ENCODE measurements at regions not wholly inside any gene's neighbourhood (a gene's known extent, or its start where the extent isn't known, plus 50 kb on each side); places are given as distances from the start of the nearest gene placed in this dataset.
"Not testable (repeated sequence)": the region's sequence is repeated elsewhere in the genome, so short reads cannot be mapped to it uniquely, and the experiment has no call there.

DNA sequence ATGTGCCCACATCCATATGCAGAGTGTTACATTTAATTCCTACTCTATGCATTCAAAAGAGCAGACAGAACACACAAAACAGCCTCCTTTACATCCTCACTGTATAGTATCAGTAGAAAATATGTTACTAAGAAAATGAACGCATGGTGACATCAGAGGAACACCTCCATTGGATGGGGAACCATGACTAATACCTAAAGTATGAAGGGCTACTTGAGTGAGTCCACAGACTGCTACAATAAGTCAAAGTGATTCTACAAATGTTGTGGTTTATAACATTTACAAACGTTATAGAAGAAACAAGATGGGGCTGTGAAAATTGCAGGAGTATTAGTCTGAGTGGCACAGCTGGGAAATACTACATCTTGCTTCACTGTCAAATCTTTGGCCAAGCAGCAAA lies 1830.9 kb upstream of the PIK3C3 start:
- intact Hi-C loops (cut with DNase I) = no loop called here
- ATAC-seq (ENCODE audit: poor library complexity) = no peak

DNA sequence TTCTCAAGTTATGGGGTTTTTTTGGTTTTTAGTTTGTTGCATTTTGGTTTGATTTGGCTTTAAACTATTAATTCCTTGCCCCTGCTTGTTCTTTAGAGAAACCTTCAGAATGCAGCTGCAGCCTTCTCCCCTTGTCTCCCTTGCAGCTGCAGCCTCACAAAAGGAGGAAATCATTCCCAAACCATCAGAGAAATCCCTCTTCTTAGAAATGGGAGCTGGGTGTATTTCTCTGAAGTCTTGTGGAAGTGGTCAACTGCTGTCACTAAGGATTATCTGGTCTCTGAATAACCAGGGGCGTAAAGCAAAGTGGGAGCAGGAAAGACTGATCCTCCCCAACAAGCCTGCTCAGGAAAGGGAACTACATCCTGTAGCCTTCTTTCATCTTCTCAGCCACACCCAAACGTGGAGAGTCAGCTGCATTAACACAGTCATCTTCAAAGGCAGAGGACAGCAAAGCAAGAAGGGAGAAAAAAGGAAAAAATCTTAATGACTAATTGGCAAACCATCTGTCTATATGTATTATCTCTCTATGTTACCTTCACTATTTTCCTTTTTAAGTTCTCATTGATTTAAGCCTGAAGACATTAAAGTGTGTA lies 1834.1 kb upstream of the PIK3C3 start:
- no peak for ATAC-seq (ENCODE audit: poor library complexity)
- DNase-seq = no peak
- intact Hi-C loops (cut with DNase I) = no loop called here

More for the DNA sequence above, 1830.9 kb upstream of the PIK3C3 start:
- no peak for DNase-seq

GRCh38 chr18:40120356-40120755 lies 1834.7 kb upstream of the PIK3C3 start:
- intact Hi-C loops (cut with DNase I) = no loop called here
- no peak for ATAC-seq (ENCODE audit: poor library complexity)
- DNase-seq = no peak

- DNase-seq; intact Hi-C loops (cut with DNase I); ATAC-seq (ENCODE audit: poor library complexity): not testable (repeated sequence)
Observed at GRCh38 chr18:40119581-40119980, 1835.5 kb upstream of the PIK3C3 start.

DNA sequence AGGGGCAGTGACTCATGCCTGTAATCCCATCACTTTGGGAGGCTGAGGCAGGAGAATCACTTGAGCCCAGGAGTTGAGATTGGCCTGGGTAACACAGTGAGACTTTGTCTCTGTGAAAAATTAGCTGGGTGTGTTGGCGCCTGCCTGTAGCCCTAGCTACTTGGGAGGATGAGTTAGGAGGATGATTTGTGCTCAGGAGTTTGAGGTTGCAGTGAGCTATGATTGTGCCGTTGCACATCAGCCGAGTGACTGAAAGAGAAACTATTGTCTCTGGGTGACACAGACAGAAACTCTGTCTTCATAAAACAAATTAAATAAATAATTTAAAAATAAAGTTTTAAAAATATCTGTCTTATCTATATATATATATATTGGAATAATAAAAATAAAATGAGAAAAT lies 1844.6 kb upstream of the PIK3C3 start:
- ATAC-seq (ENCODE audit: poor library complexity) (no peak), DNase-seq (no peak)
- intact Hi-C loops (cut with DNase I) = no loop called here

DNA sequence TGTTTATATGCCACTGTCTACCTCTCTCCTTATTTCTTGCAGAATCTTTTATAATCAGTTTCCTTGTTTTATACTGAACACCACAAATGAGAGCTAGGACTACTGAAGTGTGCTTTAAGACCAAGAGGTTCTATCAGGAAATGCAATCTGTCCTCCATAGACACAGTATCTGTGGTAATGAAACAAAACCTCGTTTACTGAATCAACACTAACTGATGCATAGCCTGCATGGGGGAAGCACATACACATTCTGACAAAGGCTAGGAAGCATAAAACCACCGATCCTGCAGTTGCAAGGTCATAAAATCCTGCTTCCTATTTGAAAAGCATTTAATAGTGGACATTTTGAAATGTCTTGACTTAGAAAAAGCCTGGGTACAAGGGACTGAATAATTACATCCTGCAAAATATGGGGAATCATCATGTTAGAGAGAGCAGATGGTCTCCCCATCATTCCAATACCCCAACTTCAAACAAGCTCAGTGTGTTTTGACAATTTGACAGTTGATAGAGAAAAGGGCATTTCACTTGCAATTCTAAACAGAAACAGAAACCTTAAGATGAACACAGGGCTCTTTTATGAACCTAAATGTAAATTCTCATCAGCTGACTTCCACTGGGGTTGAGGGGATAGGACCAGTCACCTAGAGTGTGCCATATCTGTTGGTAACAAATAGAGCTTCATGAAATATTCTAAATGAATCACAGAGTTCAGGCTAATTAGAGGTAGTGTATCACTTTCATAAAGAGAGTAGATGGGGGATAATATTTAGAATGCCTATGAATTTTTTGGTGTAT lies 1845.6 kb upstream of the PIK3C3 start:
- intact Hi-C loops (cut with DNase I) = no loop called here
- ATAC-seq (ENCODE audit: poor library complexity) = no peak
- no peak for DNase-seq

DNA sequence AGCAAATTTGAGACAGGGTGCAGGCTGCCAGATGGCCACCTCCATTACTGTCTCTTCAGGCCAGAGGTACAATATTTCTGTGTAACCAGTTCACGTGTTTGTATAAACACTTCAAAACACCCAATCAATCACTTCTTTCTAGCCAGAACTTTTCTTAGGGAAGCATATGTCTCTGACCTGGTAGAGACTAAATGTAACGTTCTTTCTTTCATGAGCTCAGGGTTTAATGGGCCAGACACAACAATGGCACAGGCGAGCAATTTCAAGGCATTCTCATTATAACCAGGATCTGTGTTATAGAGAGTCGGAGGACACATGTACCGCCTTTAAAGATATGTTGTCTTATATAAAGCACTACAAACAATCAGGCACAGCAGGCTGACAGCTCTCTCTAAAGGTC lies 1846.4 kb upstream of the PIK3C3 start:
- DNase-seq = no peak
- intact Hi-C loops (cut with DNase I) = no loop called here
- ATAC-seq (ENCODE audit: poor library complexity) = no peak

- no peak for ATAC-seq (ENCODE audit: poor library complexity)
- intact Hi-C loops (cut with DNase I) = no loop called here
- no peak for DNase-seq
Observed at GRCh38 chr18:40102903-40103302, 1852.1 kb upstream of the PIK3C3 start.

DNA sequence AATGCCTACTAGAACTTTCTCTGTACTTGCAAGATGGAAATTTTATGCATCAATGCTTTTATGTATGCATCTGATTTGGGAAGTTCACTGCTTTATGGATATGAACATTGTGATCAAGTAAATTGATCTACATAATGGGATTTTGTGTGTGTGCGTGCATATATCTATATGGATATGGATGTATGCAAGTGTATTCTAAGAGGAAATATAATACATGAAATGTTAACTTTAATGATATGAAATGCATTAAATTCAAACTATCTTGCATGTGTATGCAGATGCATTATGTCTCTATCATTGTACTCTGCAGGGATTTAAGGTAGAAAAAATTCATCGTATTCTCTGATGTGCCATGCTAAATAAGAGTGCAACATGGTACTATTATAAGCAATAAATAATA lies 1855.4 kb upstream of the PIK3C3 start:
- ATAC-seq (ENCODE audit: poor library complexity) (no peak), DNase-seq (no peak)
- intact Hi-C loops (cut with DNase I) = no loop called here

GRCh38 chr18:40096675-40097074 lies 1858.4 kb upstream of the PIK3C3 start:
- intact Hi-C loops (cut with DNase I) = no loop called here
- ATAC-seq (ENCODE audit: poor library complexity) (no peak), DNase-seq (no peak)

DNA sequence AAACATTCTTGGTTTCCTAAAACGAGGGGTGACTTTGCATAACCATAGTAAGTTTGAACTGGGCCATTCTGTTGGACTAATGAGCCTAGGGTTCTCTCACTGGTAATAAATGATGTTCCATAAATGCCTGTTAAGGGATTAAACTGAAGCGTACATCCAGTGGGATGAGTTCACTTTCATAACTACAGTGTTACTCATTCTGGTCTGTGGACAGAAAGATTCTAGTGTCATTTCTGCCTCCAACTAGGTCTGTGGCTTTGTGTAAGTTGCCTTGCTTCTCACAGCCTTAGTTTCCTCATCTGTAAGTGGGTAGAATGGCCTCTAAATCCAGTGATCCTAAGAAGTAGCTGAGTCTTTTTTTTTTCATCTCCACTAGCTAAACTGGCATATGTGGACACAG lies 1860.6 kb upstream of the PIK3C3 start:
- intact Hi-C loops (cut with DNase I) = no loop called here
- DNase-seq = no peak
- no peak for ATAC-seq (ENCODE audit: poor library complexity)

- intact Hi-C loops (cut with DNase I) = no loop called here
- no peak for DNase-seq
- no peak for ATAC-seq (ENCODE audit: poor library complexity)
Observed at GRCh38 chr18:40088130-40088529, 1866.9 kb upstream of the PIK3C3 start.

DNA sequence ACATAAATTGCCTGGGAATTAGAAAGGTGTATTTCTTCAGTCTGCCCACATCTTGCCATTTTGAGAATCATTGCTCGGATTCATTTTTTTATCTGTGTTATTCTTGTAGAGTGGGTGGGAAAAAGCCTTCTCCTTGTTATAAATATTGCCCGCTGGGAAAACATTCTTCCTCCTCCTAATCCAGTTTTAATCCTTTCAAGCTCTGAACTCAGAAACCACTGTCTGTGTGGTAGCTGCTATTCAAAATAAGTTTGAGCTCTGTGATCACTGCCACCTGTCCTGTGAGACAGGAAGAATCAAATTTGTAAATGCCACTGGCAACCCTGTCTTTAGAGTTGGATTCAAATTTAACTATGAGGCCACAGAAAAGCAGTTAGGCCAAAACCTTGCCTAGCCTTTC lies 1875.2 kb upstream of the PIK3C3 start:
- ATAC-seq (ENCODE audit: poor library complexity) (no peak), DNase-seq (no peak)
- intact Hi-C loops (cut with DNase I) = no loop called here

GRCh38 chr18:40075616-40076015 lies 1879.4 kb upstream of the PIK3C3 start:
- intact Hi-C loops (cut with DNase I) = no loop called here
- ATAC-seq (ENCODE audit: poor library complexity) (no peak), DNase-seq (no peak)

GRCh38 chr18:40072761-40073160 lies 1882.3 kb upstream of the PIK3C3 start:
- no peak for ATAC-seq (ENCODE audit: poor library complexity)
- intact Hi-C loops (cut with DNase I) = no loop called here
- DNase-seq = no peak

DNA sequence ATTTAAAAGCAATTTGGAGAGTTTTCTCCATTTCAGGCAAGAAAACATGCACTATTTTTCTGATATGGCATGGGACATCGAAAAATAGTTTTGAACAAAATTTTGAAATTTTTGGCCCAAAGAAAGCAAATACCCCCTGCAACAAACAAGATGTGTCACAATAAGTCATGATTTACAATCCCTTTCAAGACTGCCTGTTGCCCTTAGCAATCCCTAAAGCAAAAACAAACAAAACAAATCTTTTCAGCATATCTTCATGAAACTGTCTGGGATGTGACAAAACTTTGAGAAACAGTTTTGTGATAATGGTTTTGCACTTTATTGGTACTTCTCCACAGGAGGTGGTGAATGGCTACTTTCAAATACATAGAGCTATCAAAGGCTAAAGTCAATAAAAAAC lies 1888.7 kb upstream of the PIK3C3 start:
- ATAC-seq (ENCODE audit: poor library complexity) (no peak), DNase-seq (no peak)
- intact Hi-C loops (cut with DNase I) = no loop called here

DNA sequence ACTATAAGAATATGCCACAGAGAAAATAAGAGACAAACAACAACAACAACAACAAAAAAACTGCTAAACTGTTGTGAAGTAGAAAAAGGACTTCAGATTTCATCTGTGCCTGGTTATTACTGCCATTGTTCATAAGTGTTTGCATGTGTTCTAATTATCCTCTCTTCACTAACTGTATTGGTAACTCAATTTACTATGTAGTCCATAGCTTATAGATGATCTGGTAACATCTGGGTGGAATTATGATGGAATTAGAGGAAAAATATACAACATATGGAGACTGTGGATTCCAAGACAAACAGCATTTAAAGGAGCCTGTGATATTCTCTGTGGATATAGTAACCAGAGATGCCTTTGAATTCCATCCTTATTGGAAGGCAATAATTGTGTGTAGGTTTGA lies 1891.5 kb upstream of the PIK3C3 start:
- intact Hi-C loops (cut with DNase I) = no loop called here
- DNase-seq = no peak
- ATAC-seq (ENCODE audit: poor library complexity) = no peak

GRCh38 chr18:40061086-40061485 lies 1893.9 kb upstream of the PIK3C3 start:
- DNase-seq (no peak), ATAC-seq (ENCODE audit: poor library complexity) (no peak)
- intact Hi-C loops (cut with DNase I) = no loop called here

DNA sequence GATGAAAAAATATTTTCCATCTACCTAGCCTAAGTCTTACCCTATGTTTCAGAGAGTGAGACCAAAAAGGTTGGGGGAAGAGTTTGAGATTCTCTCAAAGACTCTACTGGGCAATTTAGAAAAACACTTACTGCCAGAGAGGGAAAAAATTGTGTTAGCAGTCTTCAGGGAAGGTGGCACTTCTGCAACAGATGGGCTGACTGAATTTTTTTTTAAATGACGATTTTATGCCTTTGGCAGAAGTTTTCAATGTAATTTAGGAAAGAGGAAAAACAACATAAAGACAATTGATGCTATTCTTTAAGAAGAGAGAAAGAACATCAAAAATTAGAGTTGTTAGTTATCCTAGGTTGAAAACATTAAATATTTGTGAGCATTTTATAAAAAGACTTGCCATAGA lies 1894.5 kb upstream of the PIK3C3 start:
- no peak for DNase-seq
- no peak for ATAC-seq (ENCODE audit: poor library complexity)
- intact Hi-C loops (cut with DNase I) = no loop called here

DNA sequence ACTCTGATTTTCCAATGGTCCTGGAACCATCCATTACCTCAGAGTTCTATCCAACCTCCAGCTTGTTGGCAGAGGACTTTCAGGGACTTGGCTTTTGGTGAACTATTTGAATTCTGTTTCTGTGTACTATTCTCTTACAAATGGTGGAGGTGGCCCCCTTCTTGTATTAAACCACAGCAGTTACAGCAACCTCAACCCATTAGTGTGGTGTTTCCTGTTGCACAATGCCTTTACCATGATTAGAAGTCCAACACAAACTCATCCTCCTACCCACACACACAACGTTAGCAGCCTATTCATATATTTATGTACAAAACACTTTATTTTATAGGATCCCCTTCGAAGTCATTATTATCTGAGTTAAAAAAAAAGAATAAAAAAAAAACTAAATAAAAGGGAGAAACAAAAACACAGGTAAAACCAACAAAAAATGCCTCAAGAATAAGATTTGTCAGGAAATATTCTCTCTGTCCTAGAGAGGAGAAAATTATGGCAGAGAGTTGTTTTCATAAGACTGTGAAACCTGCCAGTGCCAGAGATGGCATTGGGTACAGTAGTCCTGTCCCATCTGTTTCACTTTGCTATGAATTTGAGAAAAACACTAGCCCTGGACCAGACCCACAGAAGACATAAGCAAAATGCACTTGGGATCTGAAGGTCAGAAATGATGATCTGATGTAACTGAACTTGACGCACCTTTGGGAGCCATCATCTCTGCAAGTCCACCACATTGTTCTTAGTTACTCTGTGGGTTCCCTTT lies 1896.0 kb upstream of the PIK3C3 start:
- DNase-seq (no peak), ATAC-seq (ENCODE audit: poor library complexity) (no peak)
- intact Hi-C loops (cut with DNase I) = no loop called here

All from Right ventricle myocardium superior (tissue), 1 donor.